ENCODE measurements at regions not wholly inside any gene's neighbourhood (a gene's known extent, or its start where the extent isn't known, plus 50 kb on each side); places are given as distances from the start of the nearest gene placed in this dataset.
"Not testable (repeated sequence)": the region's sequence is repeated elsewhere in the genome, so short reads cannot be mapped to it uniquely, and the experiment has no call there.

- TF ChIP-seq CTCF, POLR2A (IDR thresholded peaks at IDR 0.05): not testable (repeated sequence)
Measured at GRCh38 chr15:34522601-34523000, 60.9 kb downstream of the GOLGA8B start.

Measured in ovary (tissue), 3 donors.